ENCODE measurements at regions not wholly inside any gene's neighbourhood (a gene's known extent, or its start where the extent isn't known, plus 50 kb on each side); places are given as distances from the start of the nearest gene placed in this dataset.

DNA sequence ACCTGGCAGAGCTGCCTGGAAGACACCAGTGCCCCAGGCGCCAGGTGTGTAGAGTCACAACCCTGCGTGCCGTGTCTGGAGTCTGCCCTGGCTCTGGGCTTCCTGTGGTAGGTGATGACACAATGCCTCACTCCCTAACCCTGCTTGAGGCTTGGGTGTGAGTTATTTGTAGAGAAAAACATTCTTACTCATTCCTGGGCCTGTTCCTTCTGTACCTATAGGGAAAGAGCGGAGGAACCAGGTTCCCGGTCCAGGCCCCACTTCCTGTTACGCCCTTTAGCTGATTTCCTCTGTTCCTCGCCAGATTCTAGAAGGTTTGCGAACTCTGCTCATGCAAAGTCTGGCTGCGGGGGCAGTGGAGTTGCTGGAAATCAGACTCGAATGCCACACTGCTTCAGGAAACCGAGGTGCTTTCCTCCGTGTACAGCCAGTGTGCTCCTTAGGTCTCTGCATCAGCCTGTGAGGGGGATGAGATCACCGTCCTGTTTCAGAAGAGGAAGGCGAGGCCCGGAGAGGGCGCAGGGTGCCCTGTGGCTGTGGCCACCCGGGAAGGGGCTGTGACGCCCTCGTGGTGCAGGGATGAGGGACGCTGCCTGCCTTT is 67.1 kb upstream of the DUSP22 start:
- no peaks in the 10 kb centered on the region for H3K36me3 ChIP-seq (ENCODE audit: control insufficient read depth in 2 of 2, insufficient read depth in 2 of 2, low read length in 2 of 2)
- no peaks in the 10 kb centered on the region for H3K9me3 ChIP-seq (ENCODE audit: control insufficient read depth in 2 of 2, low read length in 2 of 2)
- peaks cover 0 to 2% of the 10 kb centered on the region in 2 donors for H3K4me1 ChIP-seq (ENCODE audit: control insufficient read depth in 2 of 2, insufficient read depth in 2 of 2, low read length in 2 of 2)
- no peaks in the 10 kb centered on the region for H3K27me3 ChIP-seq (ENCODE audit: control insufficient read depth in 2 of 2, insufficient read depth in 2 of 2, low read length in 2 of 2)
- H3K9ac ChIP-seq (ENCODE audit: low read depth in 1 of 2, low read length in 2 of 2) = no peak overlapping the region
- H3K27ac ChIP-seq (ENCODE audit: low read depth in 2 of 2, low read length in 2 of 2) = no peak overlapping the region
- peak overlapping the region in 1 of 2 donors; percentile 22 for H3K4me3 ChIP-seq (ENCODE audit: low read length in 2 of 2)

- Histone ChIP-seq H3K9me3 (ENCODE audit: control insufficient read depth in 2 of 2, low read length in 2 of 2) (no peaks in the 10 kb centered on the region), H3K9ac (ENCODE audit: low read depth in 1 of 2, low read length in 2 of 2) (no peak overlapping the region), H3K36me3 (ENCODE audit: control insufficient read depth in 2 of 2, insufficient read depth in 2 of 2, low read length in 2 of 2) (no peaks in the 10 kb centered on the region), H3K27me3 (ENCODE audit: control insufficient read depth in 2 of 2, insufficient read depth in 2 of 2, low read length in 2 of 2) (no peaks in the 10 kb centered on the region), H3K27ac (ENCODE audit: low read depth in 2 of 2, low read length in 2 of 2) (no peak overlapping the region), H3K4me3 (ENCODE audit: low read length in 2 of 2) (no peak overlapping the region), H3K4me1 (ENCODE audit: control insufficient read depth in 2 of 2, insufficient read depth in 2 of 2, low read length in 2 of 2) (peaks cover 0 to 2% of the 10 kb centered on the region in 2 donors)
Measured at GRCh38 chr6:225907-226306, 66.4 kb upstream of the DUSP22 start.

- H3K4me1 ChIP-seq (ENCODE audit: control insufficient read depth in 2 of 2, insufficient read depth in 2 of 2, low read length in 2 of 2) = peaks cover 0 to 2% of the 10 kb centered on the region in 2 donors
- no peak overlapping the region for H3K4me3 ChIP-seq (ENCODE audit: low read length in 2 of 2)
- H3K27me3 ChIP-seq (ENCODE audit: control insufficient read depth in 2 of 2, insufficient read depth in 2 of 2, low read length in 2 of 2) = no peaks in the 10 kb centered on the region
- no peak overlapping the region for H3K9ac ChIP-seq (ENCODE audit: low read depth in 1 of 2, low read length in 2 of 2)
- H3K36me3 ChIP-seq (ENCODE audit: control insufficient read depth in 2 of 2, insufficient read depth in 2 of 2, low read length in 2 of 2) = no peaks in the 10 kb centered on the region
- H3K27ac ChIP-seq (ENCODE audit: low read depth in 2 of 2, low read length in 2 of 2) = no peak overlapping the region
- H3K9me3 ChIP-seq (ENCODE audit: control insufficient read depth in 2 of 2, low read length in 2 of 2) = no peaks in the 10 kb centered on the region
Measured at GRCh38 chr6:226516-227073, 65.7 kb upstream of the DUSP22 start.

- Histone ChIP-seq H3K27ac (ENCODE audit: low read depth in 2 of 2, low read length in 2 of 2) (no peak overlapping the region), H3K27me3 (ENCODE audit: control insufficient read depth in 2 of 2, insufficient read depth in 2 of 2, low read length in 2 of 2) (no peaks in the 10 kb centered on the region), H3K9me3 (ENCODE audit: control insufficient read depth in 2 of 2, low read length in 2 of 2) (no peaks in the 10 kb centered on the region), H3K36me3 (ENCODE audit: control insufficient read depth in 2 of 2, insufficient read depth in 2 of 2, low read length in 2 of 2) (no peaks in the 10 kb centered on the region), H3K9ac (ENCODE audit: low read depth in 1 of 2, low read length in 2 of 2) (no peak overlapping the region), H3K4me1 (ENCODE audit: control insufficient read depth in 2 of 2, insufficient read depth in 2 of 2, low read length in 2 of 2) (peaks cover 0 to 2% of the 10 kb centered on the region in 2 donors), H3K4me3 (ENCODE audit: low read length in 2 of 2) (no peak overlapping the region)
Measured at GRCh38 chr6:227074-227782, 65.1 kb upstream of the DUSP22 start.

GRCh38 chr6:227812-228338 is 64.4 kb upstream of the DUSP22 start:
- Histone ChIP-seq H3K36me3 (ENCODE audit: control insufficient read depth in 2 of 2, insufficient read depth in 2 of 2, low read length in 2 of 2) (no peaks in the 10 kb centered on the region), H3K4me1 (ENCODE audit: control insufficient read depth in 2 of 2, insufficient read depth in 2 of 2, low read length in 2 of 2) (peaks cover 0 to 2% of the 10 kb centered on the region in 2 donors), H3K4me3 (ENCODE audit: low read length in 2 of 2) (no peak overlapping the region), H3K27ac (ENCODE audit: low read depth in 2 of 2, low read length in 2 of 2) (no peak overlapping the region), H3K9me3 (ENCODE audit: control insufficient read depth in 2 of 2, low read length in 2 of 2) (no peaks in the 10 kb centered on the region), H3K9ac (ENCODE audit: low read depth in 1 of 2, low read length in 2 of 2) (no peak overlapping the region), H3K27me3 (ENCODE audit: control insufficient read depth in 2 of 2, insufficient read depth in 2 of 2, low read length in 2 of 2) (no peaks in the 10 kb centered on the region)

- Histone ChIP-seq H3K27ac (ENCODE audit: low read depth in 2 of 2, low read length in 2 of 2) (no peak overlapping the region), H3K36me3 (ENCODE audit: control insufficient read depth in 2 of 2, insufficient read depth in 2 of 2, low read length in 2 of 2) (no peaks in the 10 kb centered on the region), H3K4me3 (ENCODE audit: low read length in 2 of 2) (no peak overlapping the region), H3K4me1 (ENCODE audit: control insufficient read depth in 2 of 2, insufficient read depth in 2 of 2, low read length in 2 of 2) (peaks cover 0 to 2% of the 10 kb centered on the region in 2 donors), H3K9ac (ENCODE audit: low read depth in 1 of 2, low read length in 2 of 2) (no peak overlapping the region), H3K27me3 (ENCODE audit: control insufficient read depth in 2 of 2, insufficient read depth in 2 of 2, low read length in 2 of 2) (no peaks in the 10 kb centered on the region), H3K9me3 (ENCODE audit: control insufficient read depth in 2 of 2, low read length in 2 of 2) (no peaks in the 10 kb centered on the region)
Measured at GRCh38 chr6:228881-229651, 63.2 kb upstream of the DUSP22 start.

GRCh38 chr6:231779-232178 is 60.5 kb upstream of the DUSP22 start:
- Histone ChIP-seq H3K4me3 (ENCODE audit: low read length in 2 of 2) (no peak overlapping the region), H3K9ac (ENCODE audit: low read depth in 1 of 2, low read length in 2 of 2) (no peak overlapping the region), H3K4me1 (ENCODE audit: control insufficient read depth in 2 of 2, insufficient read depth in 2 of 2, low read length in 2 of 2) (no peaks in the 10 kb centered on the region), H3K36me3 (ENCODE audit: control insufficient read depth in 2 of 2, insufficient read depth in 2 of 2, low read length in 2 of 2) (no peaks in the 10 kb centered on the region), H3K27me3 (ENCODE audit: control insufficient read depth in 2 of 2, insufficient read depth in 2 of 2, low read length in 2 of 2) (no peaks in the 10 kb centered on the region), H3K9me3 (ENCODE audit: control insufficient read depth in 2 of 2, low read length in 2 of 2) (no peaks in the 10 kb centered on the region), H3K27ac (ENCODE audit: low read depth in 2 of 2, low read length in 2 of 2) (no peak overlapping the region)

GRCh38 chr6:232982-233640 is 59.2 kb upstream of the DUSP22 start:
- Histone ChIP-seq H3K4me3 (ENCODE audit: low read length in 2 of 2) (no peak overlapping the region), H3K27ac (ENCODE audit: low read depth in 2 of 2, low read length in 2 of 2) (no peak overlapping the region), H3K36me3 (ENCODE audit: control insufficient read depth in 2 of 2, insufficient read depth in 2 of 2, low read length in 2 of 2) (no peaks in the 10 kb centered on the region), H3K27me3 (ENCODE audit: control insufficient read depth in 2 of 2, insufficient read depth in 2 of 2, low read length in 2 of 2) (no peaks in the 10 kb centered on the region), H3K9ac (ENCODE audit: low read depth in 1 of 2, low read length in 2 of 2) (no peak overlapping the region), H3K9me3 (ENCODE audit: control insufficient read depth in 2 of 2, low read length in 2 of 2) (no peaks in the 10 kb centered on the region), H3K4me1 (ENCODE audit: control insufficient read depth in 2 of 2, insufficient read depth in 2 of 2, low read length in 2 of 2) (no peaks in the 10 kb centered on the region)

DNA sequence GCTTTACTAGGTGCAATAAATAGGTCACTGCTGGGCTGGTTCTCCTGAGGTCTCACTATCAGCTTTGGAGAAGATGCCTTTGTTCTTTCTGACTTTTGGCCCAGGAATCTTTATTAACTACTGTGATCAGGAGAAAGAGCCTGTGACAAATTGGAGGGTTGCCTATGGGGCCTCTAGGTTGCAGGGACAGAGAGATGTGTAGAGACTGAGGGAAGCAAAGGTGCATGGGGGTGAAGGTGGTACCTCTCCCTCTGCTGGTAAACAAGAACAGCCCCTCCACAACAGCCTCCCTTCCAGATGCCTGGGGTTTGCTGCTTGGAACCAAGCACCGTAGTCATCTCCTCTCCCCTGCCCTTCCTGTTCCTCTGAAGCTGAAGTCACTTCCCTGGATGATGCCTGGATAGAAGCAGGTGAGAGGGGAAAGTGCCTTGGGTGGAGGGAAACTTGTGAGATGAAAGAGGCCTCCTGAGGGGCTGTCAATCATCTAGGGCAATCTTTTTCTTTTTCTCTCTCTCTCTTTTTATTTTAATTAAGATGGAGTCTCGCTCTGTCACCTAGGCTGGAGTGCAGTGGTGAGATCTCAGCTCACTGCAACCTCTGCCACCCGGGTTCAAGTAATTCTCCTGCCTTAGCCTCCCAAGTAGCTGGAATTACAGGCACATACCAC is 57.4 kb upstream of the DUSP22 start:
- Histone ChIP-seq H3K27ac (ENCODE audit: low read depth in 2 of 2, low read length in 2 of 2) (no peak overlapping the region), H3K9me3 (ENCODE audit: control insufficient read depth in 2 of 2, low read length in 2 of 2) (no peaks in the 10 kb centered on the region), H3K27me3 (ENCODE audit: control insufficient read depth in 2 of 2, insufficient read depth in 2 of 2, low read length in 2 of 2) (no peaks in the 10 kb centered on the region), H3K9ac (ENCODE audit: low read depth in 1 of 2, low read length in 2 of 2) (no peak overlapping the region), H3K4me3 (ENCODE audit: low read length in 2 of 2) (no peak overlapping the region), H3K4me1 (ENCODE audit: control insufficient read depth in 2 of 2, insufficient read depth in 2 of 2, low read length in 2 of 2) (no peaks in the 10 kb centered on the region), H3K36me3 (ENCODE audit: control insufficient read depth in 2 of 2, insufficient read depth in 2 of 2, low read length in 2 of 2) (no peaks in the 10 kb centered on the region)
